ENCODE measurements at regions not wholly inside any gene's neighbourhood (a gene's known extent, or its start where the extent isn't known, plus 50 kb on each side); places are given as distances from the start of the nearest gene placed in this dataset.

DNA sequence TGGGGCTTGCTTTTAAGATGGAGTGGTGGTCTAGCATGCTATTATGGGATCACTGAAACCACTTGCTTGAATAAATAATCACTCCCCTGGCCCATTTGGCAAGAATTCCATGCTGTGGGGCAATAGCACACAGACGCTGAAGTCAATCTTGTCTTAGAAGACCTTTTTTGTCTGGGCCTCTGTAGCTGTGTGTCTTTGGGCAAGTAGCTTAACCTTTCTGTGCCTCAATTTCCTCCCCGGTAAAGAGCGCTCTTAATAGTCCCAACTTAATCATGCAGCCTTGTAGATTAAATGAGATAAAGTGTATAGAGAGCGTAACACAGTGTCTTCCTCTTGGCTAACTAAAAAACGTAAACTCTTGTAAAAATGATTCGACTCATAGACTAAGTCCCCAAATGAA lies 125.4 kb upstream of the IGSF21 start:
- DNase-seq = no peak

DNA sequence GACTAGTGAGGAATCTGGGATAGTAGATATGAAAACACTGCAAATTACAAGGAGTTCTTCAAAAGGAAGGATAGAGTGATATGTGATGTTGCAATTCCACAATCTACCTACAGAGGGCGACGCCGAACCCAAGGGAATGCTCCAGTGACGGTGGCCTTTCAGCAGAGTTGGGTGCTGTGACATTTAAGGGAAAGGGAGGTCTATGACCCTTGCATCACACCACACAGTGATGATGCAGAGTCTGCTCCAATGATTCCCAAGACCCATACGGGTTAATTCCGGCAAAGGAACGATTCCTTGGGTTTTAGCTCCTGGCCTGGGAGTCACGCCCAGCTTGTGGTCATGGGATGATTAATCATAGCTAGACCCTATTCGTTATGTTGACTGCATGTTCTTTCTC lies 123.0 kb upstream of the IGSF21 start:
- no peak for DNase-seq

GRCh38 chr1:17986156-17986555 lies 121.4 kb upstream of the IGSF21 start:
- no peak for DNase-seq

GRCh38 chr1:17990401-17990800 lies 117.2 kb upstream of the IGSF21 start:
- no peak for DNase-seq

DNA sequence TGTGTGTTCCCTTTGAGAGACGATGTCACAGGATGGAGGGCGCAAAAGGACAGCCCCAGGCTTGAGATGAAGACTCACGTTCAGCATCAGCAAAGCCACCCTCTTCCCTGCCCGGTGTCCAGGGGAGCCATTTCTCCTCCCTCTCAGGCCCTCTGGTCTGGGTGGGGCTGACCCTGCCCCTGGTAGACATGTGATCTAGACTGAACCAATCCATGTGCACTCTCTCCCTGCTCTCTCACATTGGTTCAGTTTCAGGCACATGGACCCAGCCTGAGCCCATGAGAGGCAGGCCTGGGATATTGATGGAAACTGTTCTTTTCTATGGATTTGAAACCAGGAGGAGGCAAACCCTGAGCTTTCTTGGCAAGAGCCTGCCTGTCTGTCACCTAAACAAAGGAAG lies 115.6 kb upstream of the IGSF21 start:
- DNase-seq = no peak

GRCh38 chr1:17992800-17993199 lies 114.8 kb upstream of the IGSF21 start:
- DNase-seq = no peak

- DNase-seq = no peak
Observed at GRCh38 chr1:17994046-17994445, 113.6 kb upstream of the IGSF21 start.

GRCh38 chr1:17995480-17995879 lies 112.1 kb upstream of the IGSF21 start:
- DNase-seq = no peak

- DNase-seq = no peak
Observed at GRCh38 chr1:17998889-17999288, 108.7 kb upstream of the IGSF21 start.

DNA sequence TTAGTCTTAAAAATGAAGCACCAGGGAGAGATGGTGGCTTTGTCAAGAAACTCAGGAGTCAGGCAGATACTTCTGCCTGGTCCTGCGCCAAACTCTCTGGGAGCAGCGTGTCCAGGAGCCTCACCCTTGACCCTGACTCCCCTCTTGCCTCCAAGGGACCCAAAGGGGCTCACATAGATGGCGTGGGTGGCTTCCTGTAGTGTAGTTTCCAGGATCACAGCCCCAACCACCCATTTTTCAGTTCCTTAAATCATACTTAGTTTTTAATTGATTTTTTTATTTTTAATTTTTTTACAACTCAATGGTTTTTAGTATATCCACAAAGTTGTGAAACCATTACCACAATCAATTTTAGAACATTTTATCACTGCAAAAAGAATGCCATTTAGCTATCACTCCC lies 107.7 kb upstream of the IGSF21 start:
- no peak for DNase-seq

DNA sequence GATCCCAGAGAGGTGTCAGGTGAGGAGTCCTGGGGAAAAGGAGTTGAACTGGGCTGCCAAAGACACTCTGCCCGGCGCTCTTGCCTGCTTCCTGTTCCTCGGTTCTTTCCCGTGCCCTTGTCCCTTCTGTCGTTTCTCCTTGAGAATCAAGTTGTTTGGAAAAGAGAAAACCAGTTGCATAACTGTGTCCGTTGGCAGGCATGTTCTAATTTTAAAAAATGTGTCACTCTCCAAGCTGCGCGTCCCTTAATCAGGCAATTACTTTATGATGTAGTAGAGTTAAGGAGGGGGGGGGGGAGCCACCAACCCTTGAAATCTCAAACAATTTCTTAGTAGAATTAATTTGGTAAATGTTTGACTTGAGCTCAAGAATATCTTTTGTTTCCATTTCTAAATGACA lies 105.9 kb upstream of the IGSF21 start:
- DNase-seq = no peak

DNA sequence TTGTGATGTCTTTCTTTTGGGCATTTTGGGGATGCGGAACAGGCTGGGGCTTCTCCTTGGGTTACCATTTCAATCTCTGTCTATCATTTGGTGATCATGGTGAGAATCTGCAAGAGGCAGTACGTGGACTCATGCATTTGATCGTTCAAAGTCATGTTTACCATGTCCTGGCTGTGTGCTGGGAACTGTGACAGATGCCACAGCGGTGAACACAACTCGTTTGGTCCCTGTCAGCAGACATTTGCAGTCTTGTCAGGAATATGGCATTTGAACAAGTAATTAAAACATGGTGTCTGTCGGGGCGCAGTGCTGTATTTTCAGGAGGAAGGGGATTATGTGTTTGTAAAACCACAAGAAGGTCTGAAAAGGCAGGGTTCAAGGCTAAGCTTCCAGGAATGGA lies 103.3 kb upstream of the IGSF21 start:
- no peak for DNase-seq

GRCh38 chr1:18005238-18005637 lies 102.4 kb upstream of the IGSF21 start:
- no peak for DNase-seq

DNA sequence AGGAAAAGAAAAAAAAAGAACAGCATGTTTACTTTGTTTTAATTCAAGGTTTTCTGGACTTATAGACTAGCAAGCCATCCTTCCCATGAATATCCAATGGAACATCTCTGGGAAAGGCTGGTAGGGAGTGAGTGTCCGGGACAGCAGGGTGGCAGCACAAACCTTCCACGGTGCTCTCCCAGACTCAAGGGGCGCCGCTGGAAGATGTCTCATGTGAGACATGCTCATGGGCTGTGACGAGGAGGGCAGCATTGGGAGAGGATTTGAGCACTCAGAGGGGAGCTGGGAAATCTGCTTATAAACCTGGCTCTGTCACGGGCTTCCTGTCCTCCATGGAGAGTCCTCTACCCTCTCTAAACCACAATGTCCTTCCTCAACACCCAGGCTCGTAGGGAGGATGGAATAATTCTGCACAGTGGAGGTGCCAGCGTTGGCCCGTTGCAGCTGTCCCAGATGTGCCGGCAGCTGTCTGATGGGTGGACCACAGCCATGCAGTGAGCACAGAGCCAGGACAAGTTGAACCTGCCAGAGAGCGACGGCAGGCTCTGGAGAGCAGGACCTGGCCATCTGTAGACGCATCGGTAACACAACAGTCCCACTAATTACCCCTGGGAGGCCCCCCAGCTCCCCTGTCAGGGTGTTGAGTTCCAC lies 100.1 kb upstream of the IGSF21 start:
- DNase-seq = no peak

GRCh38 chr1:18008081-18008480 lies 99.5 kb upstream of the IGSF21 start:
- no peak for DNase-seq

GRCh38 chr1:18009055-18009454 lies 98.5 kb upstream of the IGSF21 start:
- no peak for DNase-seq

DNA sequence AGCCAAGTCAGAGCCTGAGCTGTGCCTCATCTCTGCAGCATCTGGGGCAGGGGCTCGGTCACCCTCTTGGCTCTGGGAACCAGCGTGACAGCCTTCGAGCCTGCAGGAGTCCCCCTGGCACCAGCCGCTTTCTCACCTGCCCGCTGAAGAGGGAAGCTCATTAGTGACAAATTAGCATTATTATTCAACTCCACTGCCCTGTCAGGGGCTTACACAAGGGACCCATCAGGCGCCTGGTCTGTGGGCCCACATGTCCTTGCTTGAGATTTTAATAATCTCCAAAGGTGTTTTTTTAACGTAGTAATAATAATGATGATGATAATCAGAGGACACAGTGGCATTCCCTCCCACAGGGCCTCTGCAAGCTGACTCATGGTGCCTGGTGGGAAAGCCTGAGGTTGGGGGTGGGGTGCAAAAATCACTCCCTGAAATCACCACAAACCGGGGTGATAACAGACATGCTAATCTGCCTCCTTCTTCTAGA lies 98.1 kb upstream of the IGSF21 start:
- peak; percentile 31 for DNase-seq

- DNase-seq = no peak
Observed at GRCh38 chr1:18010408-18010807, 97.2 kb upstream of the IGSF21 start.

DNA sequence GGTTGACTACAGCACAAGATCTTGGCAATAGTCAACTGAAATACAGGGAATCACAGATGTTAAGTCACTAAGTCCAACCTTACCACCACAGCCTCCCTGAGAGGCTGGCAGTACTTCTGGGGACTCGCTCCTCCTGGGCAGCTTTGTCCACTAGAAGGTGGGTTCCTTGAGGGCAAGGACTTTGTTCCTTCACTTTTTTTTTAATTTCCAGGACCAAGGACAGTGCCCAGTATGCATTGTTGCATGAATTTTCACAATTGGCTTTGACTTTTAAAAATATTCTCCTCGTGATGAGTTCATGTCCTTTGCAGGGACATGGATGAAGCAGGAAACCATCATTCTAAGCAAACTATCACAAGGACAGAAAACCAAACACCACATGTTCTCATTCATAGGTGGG lies 96.7 kb upstream of the IGSF21 start:
- DNase-seq = no peak

DNA sequence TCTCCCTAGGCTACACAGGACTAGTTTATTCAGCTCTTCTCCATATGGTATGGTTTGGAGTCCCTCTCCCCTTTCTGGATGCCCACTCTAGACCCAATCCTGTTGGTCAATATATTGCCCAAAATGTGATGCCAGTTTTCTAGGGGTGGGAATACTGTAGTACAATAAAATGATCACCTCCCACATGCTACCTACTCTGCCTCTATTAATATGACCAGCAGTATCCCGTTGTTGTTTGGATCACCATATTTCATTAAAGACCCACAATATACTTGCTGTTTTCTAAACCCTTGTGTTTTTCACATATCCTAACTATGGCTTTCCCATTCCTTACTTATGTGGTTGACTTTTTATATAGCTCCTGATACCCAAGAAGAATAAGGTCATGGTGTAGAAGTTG lies 95.9 kb upstream of the IGSF21 start:
- no peak for DNase-seq

GRCh38 chr1:18012686-18013085 lies 94.9 kb upstream of the IGSF21 start:
- DNase-seq = peak; percentile 81

GRCh38 chr1:18013216-18013615 lies 94.4 kb upstream of the IGSF21 start:
- peak; percentile 24 for DNase-seq

DNA sequence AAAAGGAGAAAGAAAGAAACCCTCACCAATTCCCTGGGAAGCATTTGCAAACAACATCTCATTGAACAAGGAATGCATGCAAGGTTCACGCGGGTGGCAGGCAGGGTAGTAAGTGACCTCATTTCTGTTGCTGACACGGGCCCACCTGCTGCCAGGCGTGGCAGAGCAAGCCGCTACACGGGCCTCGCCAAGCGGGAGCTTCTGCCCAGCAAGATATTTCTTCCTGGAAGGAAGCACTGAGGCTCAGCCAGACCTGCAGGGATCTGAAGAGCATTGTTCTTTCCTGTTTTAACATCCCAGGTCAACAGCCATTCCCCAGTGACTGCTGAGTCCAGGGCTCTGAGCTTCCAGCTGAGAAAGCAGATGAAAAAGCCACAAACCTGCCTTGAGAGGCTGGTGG lies 91.9 kb upstream of the IGSF21 start:
- no peak for DNase-seq

GRCh38 chr1:18018366-18018765 lies 89.2 kb upstream of the IGSF21 start:
- DNase-seq = no peak

GRCh38 chr1:18020021-18020817 lies 87.4 kb upstream of the IGSF21 start:
- DNase-seq = no peak

All from NCI-H524 treated with DMSO at 0.1 percent for 48 hours (cell line).